HG03045 (cell line): ENCODE measurements at regions not wholly inside any gene's neighbourhood (a gene's known extent, or its start where the extent isn't known, plus 50 kb on each side); places are given as distances from the start of the nearest gene placed in this dataset.

Experiments used
- ATAC-seq: cut with Tn5 transposase; IDR thresholded peaks from one replicate; pipeline ENCODE4 v1.9.1; 2021; ENCODE audit warnings: mild to moderate bottlenecking, moderate library complexity; ENCODE audit not compliant: unreplicated experiment

DNA sequence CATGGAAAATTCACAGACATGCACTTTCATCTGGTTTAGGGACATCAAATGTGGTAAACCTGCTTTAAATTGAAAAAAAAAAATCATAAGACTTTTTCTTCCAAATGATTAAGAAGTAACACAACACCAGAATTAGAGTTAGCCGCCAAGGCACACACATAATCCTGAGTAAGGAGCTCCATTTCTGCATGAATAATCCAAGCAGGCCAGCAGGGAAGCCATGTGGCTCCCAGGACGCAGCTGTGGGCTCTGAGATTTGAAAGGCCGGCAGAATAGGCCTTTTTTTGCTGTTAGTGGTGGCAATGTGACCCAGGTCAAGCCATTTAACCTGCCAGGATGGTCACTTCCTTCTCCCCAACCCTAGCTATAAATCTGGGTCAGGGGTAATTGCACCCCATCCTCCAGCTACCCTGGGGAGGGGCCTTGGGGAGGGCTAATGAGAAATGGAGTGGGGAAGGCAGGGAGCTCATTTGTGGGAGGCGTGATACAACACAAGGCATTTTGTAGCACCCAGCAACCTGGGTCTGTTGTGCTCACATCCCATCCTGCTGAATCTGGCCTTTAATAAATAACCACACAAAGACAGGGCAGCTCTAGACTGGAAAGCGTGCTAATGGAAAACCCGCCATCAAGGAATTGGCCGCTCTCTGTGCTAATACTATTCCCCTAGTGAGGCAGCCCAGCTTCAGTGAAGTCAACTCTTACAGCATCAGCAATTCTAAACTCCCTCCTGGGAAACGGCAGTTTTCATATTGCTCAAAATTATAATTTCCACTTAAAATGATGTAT, 178.5 kb downstream of the RHOU start:
- ATAC-seq = no peak

DNA sequence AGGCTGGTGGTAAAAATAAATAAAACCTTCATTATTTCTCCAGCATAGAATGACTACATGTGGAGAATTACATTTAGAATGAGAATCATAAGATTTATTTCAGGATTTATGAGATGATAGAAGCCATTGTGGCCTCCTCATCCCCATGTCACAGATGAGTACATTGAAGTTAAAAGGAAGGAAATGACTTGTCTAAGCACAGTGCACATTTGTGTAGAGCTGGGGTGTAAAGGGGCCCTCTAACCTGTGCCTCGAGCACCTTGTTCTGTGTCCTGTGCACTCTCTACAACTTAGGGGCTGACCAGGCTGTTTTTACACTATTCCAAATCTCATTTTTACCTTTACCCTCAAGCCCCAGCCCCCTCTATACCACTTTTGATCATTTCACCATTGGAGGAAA, 179.4 kb downstream of the RHOU start:
- ATAC-seq = no peak

DNA sequence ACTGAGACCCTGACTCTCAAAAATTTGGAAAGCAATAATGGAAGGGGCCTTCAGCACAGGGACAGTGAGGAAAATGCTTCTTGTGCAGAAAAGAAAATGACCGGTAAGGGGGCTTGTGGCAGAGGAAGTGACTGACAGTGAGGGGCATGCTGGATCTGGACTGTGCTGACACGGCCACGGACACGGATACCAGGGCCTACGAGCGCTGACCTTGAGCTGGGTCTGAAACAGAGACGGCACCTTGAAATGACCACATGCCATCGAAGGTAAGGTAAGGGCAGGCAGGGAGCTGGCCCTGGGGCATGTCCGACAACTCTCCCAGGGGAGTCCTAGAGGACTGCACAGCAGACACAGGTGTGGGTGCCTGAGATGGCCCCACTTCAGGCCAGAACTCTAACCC, 182.1 kb downstream of the RHOU start:
- ATAC-seq = no peak

DNA sequence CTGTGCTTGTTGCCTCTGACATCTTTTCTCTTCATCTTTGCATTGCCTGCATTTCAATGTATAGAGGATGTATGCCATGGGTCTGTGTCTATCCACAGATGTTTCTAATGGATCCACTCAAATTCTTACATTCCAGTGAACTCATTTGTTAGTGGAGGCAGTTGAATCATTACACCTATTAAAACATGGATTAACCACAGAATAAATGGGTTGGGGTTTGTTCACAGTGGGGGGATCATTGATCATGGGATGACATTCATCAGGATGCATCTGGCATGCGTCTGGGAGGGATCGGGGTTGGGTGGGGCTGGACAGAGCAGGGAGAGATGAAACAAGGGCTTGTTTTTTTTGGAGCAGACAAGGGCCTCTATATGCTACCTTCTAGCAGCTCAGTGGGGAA, 182.5 kb downstream of the RHOU start:
- no peak for ATAC-seq

DNA sequence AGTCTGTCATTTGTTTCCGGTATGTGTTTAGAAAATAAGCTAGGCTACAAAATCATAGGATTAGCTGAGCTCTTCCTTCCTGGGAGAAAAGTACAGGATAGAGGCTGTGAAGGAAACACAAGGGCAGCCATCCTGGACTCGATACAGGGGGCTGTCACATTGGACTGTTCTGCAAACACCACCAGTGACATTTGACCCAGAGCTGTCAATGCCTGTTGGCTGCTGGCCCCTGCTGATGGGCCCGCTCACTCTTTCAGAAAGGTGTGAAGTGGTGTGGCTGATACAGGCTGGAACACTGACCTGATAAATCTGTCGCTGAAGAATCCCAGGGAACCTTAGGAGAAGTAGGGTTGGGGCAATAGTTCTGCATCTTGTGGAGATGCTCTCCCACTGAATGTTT, 183.1 kb downstream of the RHOU start:
- no peak for ATAC-seq

DNA sequence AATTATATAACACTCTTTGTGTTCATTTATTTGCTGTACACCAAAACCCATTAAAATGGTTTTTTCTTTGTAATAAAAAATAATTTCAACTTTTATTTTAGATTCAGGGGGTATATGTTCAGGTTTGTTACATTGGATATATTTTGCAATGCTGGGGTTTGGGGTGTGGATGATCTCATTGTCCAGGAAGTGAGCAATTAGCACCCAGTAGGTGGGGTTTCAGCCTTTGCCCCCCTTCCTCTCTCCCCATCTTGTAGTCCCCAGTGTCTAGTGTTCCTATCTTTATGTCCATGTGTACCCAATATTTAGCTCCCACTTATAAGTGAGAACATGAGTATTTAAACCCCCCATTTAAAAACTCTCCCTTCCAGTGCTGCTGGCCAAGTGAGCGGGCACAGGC, 184.6 kb downstream of the RHOU start:
- no peak for ATAC-seq

DNA sequence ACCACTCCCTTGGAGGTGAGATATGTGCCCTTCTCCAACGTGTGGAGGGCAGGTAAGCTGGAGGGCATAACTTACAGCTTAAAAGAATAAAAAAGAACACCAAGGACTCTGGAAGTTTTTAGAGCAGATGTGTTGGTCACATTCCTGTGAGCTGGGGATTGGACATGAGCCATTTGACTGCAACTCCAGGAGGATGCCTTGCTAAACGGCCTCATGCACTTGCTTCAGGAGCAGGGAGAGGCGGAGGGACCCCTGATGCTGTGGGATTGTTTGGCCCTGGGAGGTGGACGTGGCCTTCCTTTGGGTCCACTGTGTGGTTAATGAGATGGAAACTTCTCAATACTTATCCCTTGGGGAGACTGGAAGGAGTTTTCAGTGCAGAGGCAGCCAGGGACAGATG, 185.6 kb downstream of the RHOU start:
- ATAC-seq = no peak

DNA sequence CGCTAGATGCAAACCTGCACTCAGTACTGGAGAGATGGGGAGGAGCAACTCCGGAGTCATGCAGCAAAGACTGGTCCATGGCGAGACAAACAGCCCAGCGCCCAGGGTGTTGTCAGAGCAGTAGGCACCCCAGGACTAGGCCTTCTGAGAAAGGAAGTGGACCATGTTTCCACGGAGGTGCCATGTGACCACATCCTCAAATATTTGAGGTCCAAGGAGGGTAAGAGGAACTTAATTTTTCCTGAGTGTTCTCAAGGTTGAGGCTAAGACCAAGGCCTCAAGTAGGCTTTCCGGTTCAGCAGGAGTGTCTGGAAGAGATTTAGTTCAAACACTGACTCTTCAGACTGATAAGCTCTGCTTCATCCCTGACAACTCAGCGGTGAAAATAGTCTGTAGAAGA, 186.2 kb downstream of the RHOU start:
- ATAC-seq = no peak

DNA sequence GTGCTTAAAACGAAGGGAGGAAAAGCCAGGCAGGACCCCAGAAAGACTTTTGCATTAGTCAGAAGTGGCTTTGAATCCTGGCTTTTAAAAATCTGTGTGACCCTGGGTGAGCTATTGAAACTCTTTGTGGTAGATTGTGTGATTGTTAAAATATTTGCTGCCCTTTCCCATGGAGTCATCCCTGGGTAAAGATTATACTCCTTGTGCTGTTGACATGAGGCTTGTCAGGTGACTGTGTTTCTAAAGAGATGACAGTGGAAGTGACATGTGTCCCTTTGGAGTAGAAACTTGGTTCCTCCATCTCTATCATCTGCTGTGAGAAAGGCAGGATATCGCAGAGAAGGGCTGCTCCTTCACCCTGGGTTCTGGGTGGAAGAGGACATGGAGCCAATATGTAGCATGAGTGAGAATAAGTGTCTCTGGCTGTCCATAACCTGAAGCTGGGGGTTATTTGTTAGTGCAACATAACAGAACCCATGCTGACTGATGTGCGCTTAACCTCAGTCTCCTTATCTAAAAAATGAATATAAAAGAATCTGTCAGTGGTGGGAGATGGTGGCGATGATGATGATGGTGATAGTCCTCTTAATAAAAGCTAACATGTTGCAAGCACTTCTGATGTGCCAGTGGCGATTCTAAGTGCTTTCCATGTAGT, 187.6 kb downstream of the RHOU start:
- no peak for ATAC-seq

DNA sequence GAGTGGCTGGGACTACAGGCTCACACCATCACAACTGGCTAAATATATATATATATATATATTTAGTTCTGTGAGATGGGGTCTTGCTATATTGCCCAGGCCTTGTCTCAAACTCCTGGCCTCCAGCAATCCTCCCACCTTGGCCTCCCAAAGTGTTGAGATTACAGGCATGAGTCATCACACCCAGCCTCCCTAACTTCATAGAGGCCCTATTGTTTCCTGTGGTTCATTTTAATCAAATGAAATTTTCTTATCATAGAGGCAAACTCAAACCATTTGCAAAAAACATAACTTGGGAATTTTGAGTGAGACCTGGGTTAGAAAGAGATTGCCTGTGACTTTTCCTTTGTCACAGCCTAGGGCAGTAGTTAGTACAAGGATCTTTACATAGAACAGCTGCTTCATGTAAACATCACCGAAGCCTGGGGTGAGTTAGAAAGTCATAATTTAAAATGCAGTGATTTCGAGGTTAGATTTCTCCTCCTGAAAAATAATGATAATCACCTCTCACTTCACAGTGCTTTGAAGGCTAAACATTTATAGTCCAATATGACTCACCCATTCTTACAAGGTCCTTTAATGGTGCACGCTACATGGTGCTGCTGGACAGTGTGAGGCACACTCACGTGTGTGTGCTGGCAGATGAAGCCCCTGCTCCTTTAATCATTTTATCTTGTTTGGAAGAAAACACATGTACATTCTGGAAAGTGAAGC, 188.9 kb downstream of the RHOU start:
- ATAC-seq = no peak

DNA sequence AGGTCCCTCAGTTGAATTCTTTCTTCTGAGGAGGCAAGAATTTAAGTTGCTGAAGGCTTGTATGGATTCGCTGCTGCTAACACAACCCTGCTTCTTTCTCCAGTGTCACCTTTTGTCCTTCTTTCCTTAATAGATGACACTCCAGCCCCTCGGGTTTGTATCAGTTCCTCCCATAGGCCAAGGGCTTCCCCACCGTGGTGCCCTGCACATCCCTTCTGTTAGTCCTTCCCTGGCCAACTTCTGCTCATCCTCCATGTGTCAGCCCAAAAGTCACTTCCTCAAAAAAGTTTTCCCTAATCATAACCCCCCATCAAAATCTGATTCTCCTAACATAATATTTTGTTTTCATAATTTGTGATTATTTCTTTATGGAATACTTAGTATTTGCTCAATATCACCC, 190.4 kb downstream of the RHOU start:
- no peak for ATAC-seq

DNA sequence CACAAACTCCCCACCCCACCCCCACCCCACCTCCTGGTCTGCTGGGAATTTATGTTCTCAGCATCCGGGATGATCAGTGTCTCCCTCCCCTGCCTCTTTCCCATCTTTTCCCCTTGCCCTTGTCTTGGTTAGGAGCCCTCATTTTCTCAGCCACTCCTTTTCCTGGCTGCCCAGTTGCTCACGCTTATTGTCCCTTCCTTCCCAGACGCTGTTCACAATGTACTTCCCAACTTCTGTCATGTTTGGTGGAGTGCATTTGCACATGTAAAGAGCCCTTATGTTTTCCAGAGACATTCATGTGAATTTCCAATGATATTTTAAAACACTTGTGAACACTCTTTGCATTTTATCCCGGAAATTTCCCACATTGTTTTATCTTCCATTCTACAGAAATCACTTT, 192.1 kb downstream of the RHOU start:
- ATAC-seq = no peak

DNA sequence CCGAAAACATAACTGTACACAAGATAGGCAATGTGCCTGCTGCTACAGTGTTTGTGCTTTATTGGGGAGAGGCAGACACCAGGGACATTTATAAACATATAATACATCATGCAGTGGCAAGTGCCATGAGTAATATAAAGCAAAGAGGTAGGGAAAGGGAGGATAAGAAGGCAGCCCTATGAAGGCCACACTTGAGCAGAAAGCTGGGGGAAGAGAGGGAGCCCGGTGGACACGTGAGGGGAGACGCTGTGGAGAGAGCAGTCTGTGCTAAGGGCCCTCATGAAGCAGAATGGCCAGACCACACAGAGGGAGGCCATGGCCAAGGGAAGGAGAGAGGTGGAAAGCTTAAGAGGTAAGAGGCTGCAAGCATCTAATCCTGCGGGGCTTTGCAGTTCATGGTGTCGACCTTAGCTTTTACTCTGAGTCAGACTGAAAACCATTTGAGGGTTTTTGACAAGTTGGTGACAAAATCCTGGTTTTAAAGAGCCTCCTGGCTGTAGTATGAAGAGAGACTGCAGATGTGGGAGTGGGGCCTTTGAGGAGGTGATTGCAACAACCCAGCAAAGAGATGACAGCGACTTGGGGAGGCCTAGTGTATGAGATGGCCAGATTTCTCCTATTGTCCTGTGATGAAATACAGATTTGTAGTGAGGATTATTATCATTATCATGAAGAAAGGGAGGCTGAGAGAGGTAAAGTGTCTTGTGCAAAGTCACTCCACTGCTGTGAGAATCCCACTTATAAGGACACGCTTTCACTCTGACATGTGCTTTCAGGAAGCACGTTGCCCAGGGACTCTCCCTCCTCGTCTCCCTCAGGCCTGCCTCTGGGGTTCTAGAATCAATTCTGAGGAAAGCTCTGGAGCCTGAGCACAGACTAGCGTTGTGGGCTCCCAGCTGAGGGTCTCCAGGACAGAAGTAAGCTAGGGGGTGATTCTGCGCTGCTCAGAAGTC, 192.9 kb downstream of the RHOU start:
- ATAC-seq = no peak

DNA sequence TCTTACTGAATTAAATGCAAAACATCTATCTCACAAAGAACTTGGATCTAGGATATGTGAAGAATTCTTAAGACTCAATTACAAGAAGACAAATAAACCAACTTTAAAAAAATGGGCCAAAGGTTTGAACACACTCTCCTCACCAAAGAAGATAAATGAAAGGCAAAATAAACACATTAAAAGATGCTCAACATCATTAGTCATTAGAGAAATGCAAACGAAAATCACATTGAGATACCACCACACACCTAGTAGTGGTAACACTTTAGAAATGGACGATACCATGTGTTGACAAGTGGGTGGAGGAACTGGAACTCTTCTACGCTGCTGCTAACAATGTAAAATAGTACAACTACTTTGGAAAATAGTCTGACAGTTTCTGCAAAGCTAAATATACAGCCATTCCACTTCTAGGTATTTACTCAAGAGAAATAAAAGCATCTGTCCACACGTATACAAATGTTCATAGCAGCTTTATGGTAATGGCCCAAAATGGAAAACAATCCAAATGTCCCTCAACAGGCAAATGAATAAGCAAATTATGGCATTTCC, 194.3 kb downstream of the RHOU start:
- ATAC-seq = no peak

DNA sequence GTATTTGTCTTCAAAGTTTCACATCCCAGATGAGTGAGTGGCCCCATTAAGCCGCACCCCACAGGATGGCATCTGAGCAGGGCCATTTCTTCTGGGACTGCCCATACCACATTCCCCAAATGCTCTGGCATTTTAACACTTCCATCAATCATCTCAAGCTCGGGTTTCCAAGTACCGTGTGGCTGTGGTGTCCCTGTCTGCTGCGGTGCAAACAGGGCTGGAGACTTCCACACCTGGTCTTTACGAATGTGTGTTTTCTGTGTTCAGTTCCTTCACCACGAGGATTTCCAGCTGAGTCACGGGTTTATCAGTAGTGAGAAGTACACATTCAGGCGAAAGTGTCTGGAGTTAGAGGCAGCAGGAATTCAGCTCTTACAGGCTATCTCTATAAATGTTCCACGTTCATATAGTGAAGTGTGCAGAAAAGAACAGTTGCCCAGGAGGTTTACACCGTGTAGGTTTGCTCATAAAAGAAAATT, 195.2 kb downstream of the RHOU start:
- no peak for ATAC-seq

DNA sequence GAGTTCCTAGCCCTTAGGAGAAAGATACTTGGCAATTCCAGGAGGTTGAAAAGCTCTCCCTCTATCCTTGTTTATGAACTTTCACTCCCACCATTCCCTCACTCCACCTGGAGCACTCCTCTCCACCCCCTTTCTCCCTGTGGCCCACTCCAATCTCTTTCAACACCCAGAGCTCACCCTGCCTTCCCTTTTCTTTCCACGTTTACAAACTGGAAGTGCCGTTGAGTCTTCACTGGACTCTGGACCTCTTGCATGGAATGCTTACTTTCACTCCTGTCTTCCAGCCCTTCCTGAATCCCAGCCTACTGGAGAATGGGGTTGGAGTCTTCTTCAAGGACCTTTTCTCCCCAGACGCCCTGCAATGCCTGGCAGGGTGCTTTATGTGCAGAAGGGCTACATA, 198.5 kb downstream of the RHOU start:
- ATAC-seq = no peak

DNA sequence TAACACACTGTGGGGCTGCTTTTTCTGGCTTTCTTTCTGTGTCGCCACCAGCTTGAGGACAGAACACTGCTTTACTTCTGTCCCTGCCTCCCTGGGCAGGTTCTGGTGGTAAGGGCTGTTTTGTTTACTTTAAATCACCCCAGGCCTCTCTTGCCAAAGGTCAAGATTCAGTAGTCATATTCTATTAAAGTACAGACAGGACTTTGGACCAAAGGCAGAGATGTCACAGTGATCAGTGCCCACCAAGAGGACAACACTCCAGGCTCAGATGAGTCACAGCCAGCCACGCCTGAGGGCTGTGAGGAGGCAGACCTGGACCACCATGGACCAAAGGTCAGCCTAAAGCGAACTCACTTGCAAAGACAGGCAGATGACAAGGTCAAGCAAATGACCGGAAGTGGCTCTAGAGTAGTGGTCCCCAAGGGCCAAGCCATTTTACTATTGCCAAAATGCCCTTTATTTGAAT, 200.0 kb downstream of the RHOU start:
- ATAC-seq = no peak

DNA sequence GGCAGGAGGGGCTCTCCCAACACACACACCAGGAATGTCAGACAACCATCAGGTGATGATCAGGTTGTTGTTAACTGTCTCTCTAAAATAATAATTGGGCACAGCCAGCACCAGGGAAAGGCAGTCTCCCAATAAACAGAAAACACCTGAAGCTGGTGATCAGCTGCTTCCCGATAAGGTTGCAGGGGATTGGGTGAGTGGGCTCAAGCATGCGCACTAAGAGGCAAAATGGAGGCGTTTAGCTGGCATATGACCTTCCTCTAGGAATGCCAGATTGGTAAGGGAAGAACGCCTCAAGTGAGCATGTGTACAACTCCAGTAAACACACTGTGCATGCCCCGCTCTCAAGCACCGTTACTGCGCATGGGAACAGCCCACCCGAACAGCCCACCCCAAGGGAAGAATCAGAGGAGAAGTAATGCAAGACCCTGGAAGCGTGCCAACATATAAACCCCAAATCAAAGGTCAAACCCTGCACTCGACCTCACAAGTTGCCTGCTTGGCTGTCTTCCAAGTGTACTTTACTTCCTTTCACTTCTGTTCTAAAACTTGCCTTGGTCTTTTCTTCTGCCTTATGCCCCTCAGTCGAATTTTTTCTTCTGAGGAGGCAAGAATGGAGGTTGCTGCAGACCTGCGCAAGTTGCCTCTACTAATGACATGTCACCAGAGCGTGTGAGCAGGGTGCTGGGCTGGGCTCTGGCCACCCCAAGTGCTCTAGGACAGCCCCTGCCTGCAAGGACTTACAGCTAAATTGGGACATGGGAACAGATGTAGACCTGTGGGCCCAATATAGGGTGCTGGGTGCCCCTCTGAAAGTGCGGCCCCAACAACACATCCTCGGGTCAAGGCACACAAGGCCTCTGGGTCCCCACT, 200.8 kb downstream of the RHOU start:
- no peak for ATAC-seq

DNA sequence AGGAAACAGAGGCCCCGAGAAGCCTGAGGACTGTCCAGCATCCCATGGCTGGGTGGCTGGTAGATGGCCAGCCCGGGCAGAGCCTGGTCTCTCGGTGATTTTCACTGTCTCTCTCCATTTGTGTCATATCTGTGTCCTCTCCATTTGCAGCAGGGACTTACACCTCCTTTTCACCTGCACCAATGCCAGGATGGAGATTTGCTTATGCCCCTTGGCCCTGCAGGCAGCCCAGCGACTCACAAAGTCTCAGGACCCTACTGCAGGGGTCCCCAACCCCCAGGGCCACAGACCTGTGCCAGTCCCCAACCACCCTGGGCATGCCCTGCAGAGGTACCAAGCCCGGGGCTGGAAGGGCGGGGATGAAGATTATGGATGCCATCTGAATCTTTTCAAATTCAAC, 201.6 kb downstream of the RHOU start:
- ATAC-seq = no peak
